HepG2 (cell line): ENCODE measurements at regions not wholly inside any gene's neighbourhood (a gene's known extent, or its start where the extent isn't known, plus 50 kb on each side); places are given as distances from the start of the nearest gene placed in this dataset.

Experiments used
- ATAC-seq: fragments of 200-7000 bp; cut with Tn5 transposase; 3 replicates; pipeline ENCODE4 v1.9.1; 2020; ENCODE audit warnings: mild to moderate bottlenecking, moderate library complexity
- BruUV-seq: library from RNA; stranded (reverse); fragments of 400-500 nt; replicated peaks from 2 replicates; lab custom pipeline; 2021; lab: Mats Ljungman, UMichigan
- CTCF ChIA-PET: fragments of 300-600 bp; formaldehyde crosslinking; extraction: SDS; loops from one replicate; lab custom pipeline; 2021; ENCODE audit warnings: low total read pairs, inconsistent platforms, low intra/inter-chr PET ratio; lab: Yijun Ruan, JAX
- POLR2A ChIA-PET: fragments of 350-600 bp; sonication (Branson Sonifier 250); formaldehyde crosslinking; loops from one replicate; lab custom pipeline; 2020; ENCODE audit warnings: antibody characterized with exemption, inconsistent platforms; lab: Yijun Ruan, JAX
- DNase-seq: peaks from one replicate; pipeline ENCODE4 v3.0.0-alpha.2; 2015; ENCODE audit warnings: low spot score
- FAIRE-seq: peaks from 3 replicates; lab custom pipeline; 2011; peaks lifted over from hg19 to GRCh38; lab: Jason Lieb, UNC
- H2AFZ ChIP-seq: one replicate; pipeline ENCODE4 v1.6.1; 2011; ENCODE audit warnings: low read length, inconsistent platforms
- H3K27ac ChIP-seq: fragments of 300-600 bp; 3 replicates; pipeline ENCODE4 v1.8.0; 2011; ENCODE audit warnings: mixed run types, mild to moderate bottlenecking, mixed read lengths, low read length, inconsistent platforms; ENCODE audit not compliant: insufficient read depth; ENCODE audit errors: extremely low read length
- H3K27me3 ChIP-seq, 2 experiments: fragments of 200-600 bp in 1 of 2; 2 replicates in 1 of 2; 3 replicates in 1 of 2; pipeline versions ENCODE4 v1.6.0 to v1.8.0; 2011; ENCODE audit warnings: low read length in 2 of 2, mild to moderate bottlenecking in 2 of 2, moderate library complexity in 2 of 2, inconsistent platforms in 1 of 2; ENCODE audit not compliant: insufficient read depth in 2 of 2, control insufficient read depth in 1 of 2
- H3K36me3 ChIP-seq, 2 experiments: fragments of 200-600 bp in 1 of 2; replicated peaks in 1 of 2; 2 replicates in 1 of 2; 3 replicates in 1 of 2; pipeline versions ENCODE4 v1.5.1 to v1.8.0; 2011; ENCODE audit warnings: low read length in 2 of 2, inconsistent platforms in 1 of 2; ENCODE audit not compliant: insufficient read depth in 2 of 2, control insufficient read depth in 1 of 2
- H3K4me1 ChIP-seq: 2 replicates; pipeline ENCODE4 v1.5.1; 2012; ENCODE audit warnings: low read length, inconsistent platforms; ENCODE audit not compliant: insufficient read depth
- H3K4me2 ChIP-seq: 2 replicates; pipeline ENCODE4 v1.6.0; 2011; ENCODE audit warnings: low read depth, low read length, inconsistent platforms
- H3K4me3 ChIP-seq, 3 experiments: fragments of 200-600 bp in 1 of 3; sonication (generic), shearing (Covaris generic) in 1 of 3; replicated peaks in 1 of 3; 2 replicates each; pipeline ENCODE4 v1.5.1; 2011 to 2016; ENCODE audit warnings: low read length in 3 of 3, inconsistent platforms in 2 of 3, low read depth in 2 of 3, mild to moderate bottlenecking in 2 of 3, control low read depth in 1 of 3, mixed read lengths in 1 of 3; ENCODE audit not compliant: insufficient read depth in 1 of 3
- H3K79me2 ChIP-seq: one replicate; pipeline ENCODE4 v1.6.1; 2011; ENCODE audit warnings: low read length, inconsistent platforms; ENCODE audit not compliant: insufficient read depth
- H3K9ac ChIP-seq: 2 replicates; pipeline ENCODE4 v1.6.0; 2011; ENCODE audit warnings: mild to moderate bottlenecking, low read depth, low read length, inconsistent platforms; ENCODE audit not compliant: insufficient read depth
- H3K9me3 ChIP-seq: 2 replicates; pipeline ENCODE4 v1.5.1; 2012; ENCODE audit warnings: mild to moderate bottlenecking, low read length
- H4K20me1 ChIP-seq: 2 replicates; pipeline ENCODE4 v1.6.0; 2011; ENCODE audit warnings: inconsistent platforms, mild to moderate bottlenecking, low read length, moderate library complexity; ENCODE audit not compliant: insufficient read depth
- EHMT2 ChIP-seq: fragments of 200-600 bp; sonication (generic); IDR thresholded peaks from 2 replicates; pipeline ENCODE4 v1.7.0; 2017; ENCODE audit warnings: antibody characterized with exemption, low read depth, low read length, borderline replicate concordance
- HINFP ChIP-seq: sonication (generic); formaldehyde crosslinking; IDR thresholded peaks from 2 replicates; pipeline ENCODE4 v1.4.0; 2020; ENCODE audit warnings: low read depth, mild to moderate bottlenecking, missing genetic modification reagents
- HMG20B ChIP-seq: conservative IDR thresholded peaks from 2 replicates; pipeline ENCODE4 v1.6.1; 2016; ENCODE audit warnings: missing genetic modification reagents, missing compliant biosample characterization
- IKZF5 ChIP-seq: IDR thresholded peaks from 2 replicates; pipeline ENCODE4 v1.6.1; 2018; ENCODE audit warnings: missing genetic modification reagents, mild to moderate bottlenecking, missing compliant biosample characterization
- KDM4B ChIP-seq: sonication (generic); formaldehyde crosslinking; IDR thresholded peaks from 2 replicates; pipeline ENCODE4 v1.4.0; 2020; ENCODE audit warnings: missing genetic modification reagents
- NRL ChIP-seq: sonication (generic); formaldehyde crosslinking; IDR thresholded peaks from 2 replicates; pipeline ENCODE4 v1.5.0; 2020; ENCODE audit warnings: missing genetic modification reagents, mild to moderate bottlenecking, moderate library complexity, borderline replicate concordance
- POLR2A ChIP-seq, 2 experiments: IDR thresholded peaks; 2 replicates each; pipeline ENCODE4 v1.6.1; 2011; ENCODE audit warnings: low read depth in 2 of 2, low read length in 2 of 2, mild to moderate bottlenecking in 1 of 2, moderate library complexity in 1 of 2; ENCODE audit not compliant: insufficient read depth in 1 of 2
- PRDM4 ChIP-seq: sonication (generic); formaldehyde crosslinking; IDR thresholded peaks from 2 replicates; pipeline ENCODE4 v1.9.0; 2021; ENCODE audit warnings: missing genetic modification reagents, borderline replicate concordance
- SRY ChIP-seq: sonication (generic); formaldehyde crosslinking; IDR thresholded peaks from 2 replicates; pipeline ENCODE4 v1.8.0; 2022; ENCODE audit warnings: mild to moderate bottlenecking, missing genetic modification reagents
- ZBTB26 ChIP-seq: IDR thresholded peaks from 2 replicates; pipeline ENCODE4 v1.6.1; 2016; ENCODE audit warnings: missing compliant biosample characterization, missing genetic modification reagents, borderline replicate concordance
- ZBTB33 ChIP-seq: sonication (generic); formaldehyde crosslinking; IDR thresholded peaks from 2 replicates; pipeline ENCODE4 v1.4.0; 2020; ENCODE audit warnings: missing genetic modification reagents
- ZSCAN5A ChIP-seq: sonication (generic); formaldehyde crosslinking; IDR thresholded peaks from 2 replicates; pipeline ENCODE4 v1.8.0; 2022; ENCODE audit warnings: mild to moderate bottlenecking, missing genetic modification reagents, borderline replicate concordance
- WGBS: methylation state at CpG from one replicate; pipeline ENCODE4 v1.1.6; 2017; ENCODE audit warnings: low lambda C conversion rate; 5-methylcytosine and 5-hydroxymethylcytosine counted together
- in situ Hi-C: cut with HindIII; loops from 2 replicates; pipeline ENCODE4 v1.10.0; 2017; ENCODE audit warnings: low pct_unique_long_range_greater_than_20kb; ENCODE audit not compliant: extremely low pct_ligation_motif_present
- intact Hi-C: fragments of 100-400 bp; cut with micrococcal nuclease; formaldehyde crosslinking; loops from one replicate; pipeline ENCODE4 v1.10.0; 2022; ENCODE audit not compliant: unreplicated experiment

GRCh38 chr7:52120912-52121311, 804.3 kb upstream of the COBL start (continued):
- TF ChIP-seq ZSCAN5A (CRISPR knock-in tag) = no peak
- TF ChIP-seq, all 625 proteins: peak for 0

GRCh38 chr7:52119537-52119936, 802.9 kb upstream of the COBL start:
- Histone ChIP-seq H3K27ac (no peak overlapping the region), H3K9ac (no peak overlapping the region), H2AFZ (no peak overlapping the region), H3K36me3 (no peaks in the 10 kb centered on the region), H3K79me2 (no peaks in the 10 kb centered on the region), H4K20me1 (no peaks in the 10 kb centered on the region), H3K4me3 (no peak overlapping the region), H3K9me3 (no peaks in the 10 kb centered on the region), H3K4me1 (no peaks in the 10 kb centered on the region), H3K27me3 (no peaks in the 10 kb centered on the region), H3K4me2 (no peak overlapping the region)
- 0% methylated on average over 2 of the region's 2 CpGs for WGBS
- DNase-seq (no peak), FAIRE-seq (no peak), ATAC-seq (no peak)
- intact Hi-C loops = no loop called here
- no TSS peak for BruUV-seq
- in situ Hi-C loops = no loop called here
- POLR2A ChIA-PET = no interaction called here
- CTCF ChIA-PET = no interaction called here
- no peak for TF ChIP-seq EHMT2
- no peak for TF ChIP-seq HMG20B (CRISPR knock-in tag)
- TF ChIP-seq HINFP (CRISPR knock-in tag) = no peak
- no peak for TF ChIP-seq IKZF5
- TF ChIP-seq PRDM4 = no peak
- TF ChIP-seq KDM4B = no peak
- no peak for TF ChIP-seq SRY (CRISPR knock-in tag)
- TF ChIP-seq ZBTB26 (CRISPR knock-in tag) = no peak
- TF ChIP-seq ZBTB33 (CRISPR knock-in tag) = no peak
- TF ChIP-seq NRL = no peak
- TF ChIP-seq POLR2A (IDR thresholded peaks at IDR 0.05; ENCODE audit: insufficient read depth in 1 of 2, low read depth in 2 of 2, low read length in 2 of 2) = no peak
